Gastroesophageal sphincter (tissue), 3 donors: ENCODE measurements at regions not wholly inside any gene's neighbourhood (a gene's known extent, or its start where the extent isn't known, plus 50 kb on each side); places are given as distances from the start of the nearest gene placed in this dataset.

Experiments
- CTCF ChIP-seq, 4 experiments: fragments of 200-600 bp in 2 of 4; fragments of 450-650 bp in 2 of 4; sonication (generic) in 1 of 4; IDR thresholded peaks; one replicate each; pipeline ENCODE4 v1.5.1; 2017 to 2019; ENCODE audit warnings: antibody characterized with exemption in 4 of 4, mild to moderate bottlenecking in 2 of 4, moderate library complexity in 2 of 4
- POLR2A ChIP-seq, 2 donors: fragments of 450-650 bp; IDR thresholded peaks; one replicate each; pipeline ENCODE4 v1.6.1; 2017; ENCODE audit warnings: antibody characterized with exemption in 2 of 2, mild to moderate bottlenecking in 2 of 2, moderate library complexity in 1 of 2

- TF ChIP-seq POLR2A (IDR thresholded peaks at IDR 0.05) (no peak), CTCF (IDR thresholded peaks at IDR 0.05) (no peak)
Measured at GRCh38 chr1:2912424-2913061, 108.7 kb upstream of the ACTRT2 start.
